ENCODE measurements at regions not wholly inside any gene's neighbourhood (a gene's known extent, or its start where the extent isn't known, plus 50 kb on each side); places are given as distances from the start of the nearest gene placed in this dataset.

- TF ChIP-seq, protein P1, sequence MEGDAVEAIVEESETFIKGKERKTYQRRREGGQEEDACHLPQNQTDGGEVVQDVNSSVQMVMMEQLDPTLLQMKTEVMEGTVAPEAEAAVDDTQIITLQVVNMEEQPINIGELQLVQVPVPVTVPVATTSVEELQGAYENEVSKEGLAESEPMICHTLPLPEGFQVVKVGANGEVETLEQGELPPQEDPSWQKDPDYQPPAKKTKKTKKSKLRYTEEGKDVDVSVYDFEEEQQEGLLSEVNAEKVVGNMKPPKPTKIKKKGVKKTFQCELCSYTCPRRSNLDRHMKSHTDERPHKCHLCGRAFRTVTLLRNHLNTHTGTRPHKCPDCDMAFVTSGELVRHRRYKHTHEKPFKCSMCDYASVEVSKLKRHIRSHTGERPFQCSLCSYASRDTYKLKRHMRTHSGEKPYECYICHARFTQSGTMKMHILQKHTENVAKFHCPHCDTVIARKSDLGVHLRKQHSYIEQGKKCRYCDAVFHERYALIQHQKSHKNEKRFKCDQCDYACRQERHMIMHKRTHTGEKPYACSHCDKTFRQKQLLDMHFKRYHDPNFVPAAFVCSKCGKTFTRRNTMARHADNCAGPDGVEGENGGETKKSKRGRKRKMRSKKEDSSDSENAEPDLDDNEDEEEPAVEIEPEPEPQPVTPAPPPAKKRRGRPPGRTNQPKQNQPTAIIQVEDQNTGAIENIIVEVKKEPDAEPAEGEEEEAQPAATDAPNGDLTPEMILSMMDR (conservative IDR thresholded peaks at IDR 0.05), result no peak
- no peak for TF ChIP-seq ZFX (IDR thresholded peaks at IDR 0.05)
Measured at GRCh38 chr13:65834897-65835296, 1395.2 kb downstream of the PCDH9 start.

All from C4-2B (cell line).